Fibroblast of mammary gland (primary cell): ENCODE measurements at regions not wholly inside any gene's neighbourhood (a gene's known extent, or its start where the extent isn't known, plus 50 kb on each side); places are given as distances from the start of the nearest gene placed in this dataset.

Experiments used
- DNase-seq: peaks from one replicate; pipeline ENCODE4 v3.0.0-alpha.2; 2010; ENCODE audit warnings: low read depth
- H3K4me3 ChIP-seq: 2 replicates; pipeline ENCODE4 v1.5.1; 2011; ENCODE audit warnings: low read depth, mild to moderate bottlenecking, low read length, moderate library complexity; ENCODE audit not compliant: control insufficient read depth
- TF ChIP-seq, protein P1 (sequence below): conservative IDR thresholded peaks from 2 replicates; pipeline ENCODE4 v1.5.1; 2011; ENCODE audit warnings: low read depth, low read length, inconsistent platforms; ENCODE audit not compliant: control insufficient read depth, insufficient read depth

DNA sequence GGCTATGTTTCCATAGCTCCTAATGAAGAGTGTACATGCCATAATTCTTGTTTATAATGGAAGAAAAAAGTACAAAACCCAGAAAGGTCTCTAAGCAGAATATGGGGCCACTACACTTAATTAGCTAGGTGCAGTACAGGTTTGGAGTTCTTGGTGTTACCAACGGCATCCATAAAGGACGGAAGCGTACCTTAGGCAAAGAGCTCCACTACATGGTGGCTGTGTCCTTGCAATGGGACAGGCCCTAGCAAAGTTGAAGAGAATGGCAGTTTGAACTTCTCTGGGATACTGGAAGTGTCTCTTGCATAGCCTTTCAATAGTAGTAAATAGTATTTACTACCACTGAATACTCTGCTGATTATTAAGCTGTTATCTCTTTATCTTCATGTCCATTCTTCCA is 371.7 kb upstream of the MMS22L start:
- no peak for DNase-seq
- TF ChIP-seq, protein P1, sequence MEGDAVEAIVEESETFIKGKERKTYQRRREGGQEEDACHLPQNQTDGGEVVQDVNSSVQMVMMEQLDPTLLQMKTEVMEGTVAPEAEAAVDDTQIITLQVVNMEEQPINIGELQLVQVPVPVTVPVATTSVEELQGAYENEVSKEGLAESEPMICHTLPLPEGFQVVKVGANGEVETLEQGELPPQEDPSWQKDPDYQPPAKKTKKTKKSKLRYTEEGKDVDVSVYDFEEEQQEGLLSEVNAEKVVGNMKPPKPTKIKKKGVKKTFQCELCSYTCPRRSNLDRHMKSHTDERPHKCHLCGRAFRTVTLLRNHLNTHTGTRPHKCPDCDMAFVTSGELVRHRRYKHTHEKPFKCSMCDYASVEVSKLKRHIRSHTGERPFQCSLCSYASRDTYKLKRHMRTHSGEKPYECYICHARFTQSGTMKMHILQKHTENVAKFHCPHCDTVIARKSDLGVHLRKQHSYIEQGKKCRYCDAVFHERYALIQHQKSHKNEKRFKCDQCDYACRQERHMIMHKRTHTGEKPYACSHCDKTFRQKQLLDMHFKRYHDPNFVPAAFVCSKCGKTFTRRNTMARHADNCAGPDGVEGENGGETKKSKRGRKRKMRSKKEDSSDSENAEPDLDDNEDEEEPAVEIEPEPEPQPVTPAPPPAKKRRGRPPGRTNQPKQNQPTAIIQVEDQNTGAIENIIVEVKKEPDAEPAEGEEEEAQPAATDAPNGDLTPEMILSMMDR, result no peak
- no peak overlapping the region for H3K4me3 ChIP-seq

DNA sequence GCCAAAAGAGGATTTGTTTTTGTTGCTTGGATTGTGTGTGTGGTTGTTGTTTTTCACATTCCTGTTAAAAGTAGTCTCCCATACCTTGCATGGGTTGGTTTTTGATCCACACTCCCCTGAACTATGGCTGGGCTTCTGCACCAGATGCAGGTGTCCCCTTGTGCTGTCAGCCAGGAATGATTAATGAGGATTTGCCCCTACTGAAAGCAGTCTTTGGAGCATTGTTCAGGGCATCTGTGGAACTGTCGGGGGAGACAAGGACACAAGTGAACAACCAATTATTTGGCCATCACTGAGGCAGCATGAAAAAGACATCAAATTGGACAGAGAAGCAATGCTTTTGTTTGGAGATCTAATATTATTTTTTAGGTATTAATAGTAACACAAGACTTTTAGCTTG is 373.2 kb upstream of the MMS22L start:
- TF ChIP-seq, protein P1, result no peak
- no peak overlapping the region for H3K4me3 ChIP-seq
- no peak for DNase-seq

DNA sequence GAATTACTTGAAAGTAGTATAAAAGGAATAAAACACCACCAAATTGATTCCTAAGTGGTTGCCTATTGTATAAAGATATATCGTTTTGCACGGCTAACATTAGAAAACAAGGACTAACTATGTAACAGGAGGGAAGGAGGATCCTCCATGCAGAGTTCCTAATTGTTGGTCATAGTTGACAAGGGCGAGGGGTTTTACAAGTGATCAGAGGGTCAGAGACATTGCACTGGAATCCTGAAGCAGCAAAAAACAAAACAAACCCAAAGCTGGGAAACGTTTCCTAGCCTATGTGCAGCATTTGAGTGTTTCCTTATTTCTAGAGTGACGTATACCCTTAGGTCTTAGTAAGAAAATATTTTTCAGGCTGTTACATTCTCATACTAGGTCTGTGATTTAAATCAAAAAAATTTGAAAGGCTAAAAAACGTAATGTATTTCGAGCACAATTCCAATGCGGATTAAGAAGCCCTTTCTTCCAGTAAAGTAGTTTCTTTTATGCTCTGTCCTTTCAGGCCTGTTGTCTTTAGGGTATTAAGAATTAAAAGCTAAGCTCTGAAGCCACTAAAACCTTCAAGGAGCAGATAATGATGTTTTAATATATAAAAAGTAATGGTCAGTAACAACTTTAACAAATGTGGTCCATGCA is 373.8 kb upstream of the MMS22L start:
- TF ChIP-seq, protein P1, result no peak
- H3K4me3 ChIP-seq, result no peak overlapping the region
- DNase-seq, result no peak

DNA sequence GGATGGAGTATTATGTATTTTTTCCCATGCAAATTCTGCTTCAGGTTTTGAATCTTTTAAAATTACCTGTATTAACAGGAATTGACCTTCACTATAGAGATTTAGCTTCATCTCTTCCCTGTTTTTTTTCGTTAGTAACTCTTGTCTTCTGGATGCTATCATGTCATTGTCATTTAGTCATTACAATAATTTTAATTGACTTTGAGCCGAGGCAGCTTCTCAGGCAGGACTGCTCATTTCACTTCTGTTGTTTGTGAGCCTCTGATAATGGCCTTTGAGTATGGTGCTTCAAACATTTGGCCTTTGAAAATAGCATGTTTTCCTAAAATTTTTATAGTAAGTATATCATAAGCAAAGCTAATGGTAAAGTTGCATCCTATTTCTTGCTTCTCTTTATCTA is 375.1 kb upstream of the MMS22L start:
- H3K4me3 ChIP-seq, result no peak overlapping the region
- no peak for DNase-seq
- TF ChIP-seq, protein P1, result no peak

DNA sequence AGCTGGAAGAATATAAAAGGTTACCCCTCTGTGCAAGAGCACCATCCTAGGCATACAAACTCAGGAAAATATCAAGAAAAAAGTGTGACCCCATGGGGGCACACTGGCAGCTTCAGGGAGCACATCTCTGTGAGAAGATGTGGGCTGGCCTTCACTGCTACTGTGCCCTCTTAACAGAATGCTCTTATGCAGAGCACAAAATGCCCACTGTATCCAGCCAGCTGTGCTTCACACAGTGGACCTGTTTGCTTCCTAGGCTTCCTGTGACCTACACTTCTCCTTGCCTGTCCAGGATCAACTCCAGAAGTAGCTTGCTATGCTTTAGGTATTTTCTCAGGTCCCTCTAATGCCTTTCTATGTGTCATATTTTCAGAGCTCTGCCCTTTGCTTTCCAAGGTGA is 380.2 kb upstream of the MMS22L start:
- DNase-seq, result no peak
- no peak overlapping the region for H3K4me3 ChIP-seq
- TF ChIP-seq, protein P1, result no peak

DNA sequence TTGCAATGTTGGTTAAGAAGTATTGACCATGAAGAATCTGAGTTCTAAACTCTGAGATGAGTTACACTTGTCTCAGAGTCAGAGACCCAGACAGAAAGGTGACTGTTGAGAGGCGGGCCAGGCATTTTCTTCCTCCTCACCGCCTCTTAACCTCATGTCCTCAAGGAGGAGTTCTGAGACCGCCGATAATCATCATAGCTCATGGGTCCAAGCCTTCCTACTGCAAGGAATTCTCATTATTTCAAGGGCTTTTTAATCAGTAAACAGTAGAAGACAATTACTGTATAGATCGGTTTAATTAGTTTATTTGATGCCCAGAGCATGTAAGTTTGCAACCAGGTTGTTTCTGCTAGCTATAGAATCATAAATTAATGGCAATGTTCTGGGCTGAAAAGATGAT is 382.4 kb upstream of the MMS22L start:
- no peak overlapping the region for H3K4me3 ChIP-seq
- TF ChIP-seq, protein P1, result no peak
- no peak for DNase-seq

DNA sequence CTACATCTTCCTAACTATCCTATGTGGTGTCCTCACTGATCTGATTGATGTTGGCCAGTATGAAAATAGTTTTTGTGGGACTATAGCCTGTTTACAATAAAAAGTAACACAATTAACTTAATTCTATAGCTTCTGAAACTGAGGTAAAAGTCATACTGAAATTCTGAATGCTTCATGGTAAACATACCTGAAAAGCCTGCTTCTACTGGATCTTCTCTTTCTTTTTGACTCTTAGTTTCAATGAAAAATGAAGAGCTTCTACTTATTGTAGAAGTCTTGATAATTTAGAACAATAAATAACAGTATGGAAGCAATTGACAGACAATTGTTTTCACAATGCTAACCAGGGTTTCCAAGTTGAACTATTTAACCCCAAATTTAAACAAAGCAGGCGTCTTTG is 383.9 kb upstream of the MMS22L start:
- DNase-seq, result no peak
- TF ChIP-seq, protein P1, result no peak
- H3K4me3 ChIP-seq, result no peak overlapping the region
